HG03521 (cell line): ENCODE measurements at regions not wholly inside any gene's neighbourhood (a gene's known extent, or its start where the extent isn't known, plus 50 kb on each side); places are given as distances from the start of the nearest gene placed in this dataset.

Experiments
- ATAC-seq: cut with Tn5 transposase; IDR thresholded peaks from one replicate; pipeline ENCODE4 v1.9.1; 2021; ENCODE audit warnings: mild to moderate bottlenecking, moderate library complexity; ENCODE audit not compliant: unreplicated experiment

GRCh38 chr12:132395908-132396305, 66.5 kb upstream of the GALNT9 start:
- no peak for ATAC-seq

GRCh38 chr12:132395192-132395907, 66.0 kb upstream of the GALNT9 start:
- no peak for ATAC-seq

- no peak for ATAC-seq
Observed at GRCh38 chr12:132393991-132394949, 64.9 kb upstream of the GALNT9 start.

- ATAC-seq, result no peak
Observed at GRCh38 chr12:132393245-132393795, 63.9 kb upstream of the GALNT9 start.

GRCh38 chr12:132392389-132393244, 63.2 kb upstream of the GALNT9 start:
- ATAC-seq, result no peak

GRCh38 chr12:132391326-132392041, 62.1 kb upstream of the GALNT9 start:
- ATAC-seq, result no peak

- no peak for ATAC-seq
Observed at GRCh38 chr12:132390287-132391076, 61.1 kb upstream of the GALNT9 start.

GRCh38 chr12:132389526-132390286, 60.3 kb upstream of the GALNT9 start:
- ATAC-seq, result no peak

GRCh38 chr12:132389026-132389425, 59.6 kb upstream of the GALNT9 start:
- ATAC-seq, result no peak

GRCh38 chr12:132388379-132389015, 59.1 kb upstream of the GALNT9 start:
- ATAC-seq, result no peak

- no peak for ATAC-seq
Observed at GRCh38 chr12:132386926-132387497, 57.6 kb upstream of the GALNT9 start.

GRCh38 chr12:132385923-132386751, 56.7 kb upstream of the GALNT9 start:
- no peak for ATAC-seq

- ATAC-seq, result no peak
Observed at GRCh38 chr12:132384916-132385774, 55.8 kb upstream of the GALNT9 start.

- ATAC-seq, result no peak
Observed at GRCh38 chr12:132380641-132381040, 51.3 kb upstream of the GALNT9 start.

GRCh38 chr12:132379996-132380395, 50.6 kb upstream of the GALNT9 start:
- ATAC-seq, result no peak

- ATAC-seq, result no peak
Observed at GRCh38 chr12:132379576-132379975, 50.2 kb upstream of the GALNT9 start.
